Endothelial cell of umbilical vein (primary cell): ENCODE measurements at regions not wholly inside any gene's neighbourhood (a gene's known extent, or its start where the extent isn't known, plus 50 kb on each side); places are given as distances from the start of the nearest gene placed in this dataset.

Experiments
- CTCF ChIP-seq, 2 donors: IDR thresholded peaks; 1 replicate in 1 of 2; 2 replicates in 1 of 2; pipeline ENCODE4 v1.5.1; 2011; ENCODE audit warnings: low read length in 2 of 2, mild to moderate bottlenecking in 2 of 2, moderate library complexity in 2 of 2, control low read depth in 1 of 2, inconsistent platforms in 1 of 2, low read depth in 1 of 2; ENCODE audit not compliant: insufficient read depth in 1 of 2; ENCODE audit errors: extremely low read depth in 1 of 2
- EZH2 ChIP-seq: IDR thresholded peaks from 2 replicates; pipeline ENCODE4 v1.6.1; 2012; ENCODE audit warnings: borderline replicate concordance, low read depth, mild to moderate bottlenecking, moderate library complexity, low read length, inconsistent platforms; ENCODE audit not compliant: severe bottlenecking
- FOS ChIP-seq: IDR thresholded peaks from 2 replicates; pipeline ENCODE4 v1.6.1; 2011; ENCODE audit warnings: mild to moderate bottlenecking, low read length, moderate library complexity, borderline replicate concordance; ENCODE audit not compliant: insufficient read depth
- GATA2 ChIP-seq: IDR thresholded peaks from 2 replicates; pipeline ENCODE4 v1.7.0; 2011; ENCODE audit warnings: low read depth, mild to moderate bottlenecking, moderate library complexity, mixed read lengths, low read length; ENCODE audit not compliant: insufficient read length, insufficient read depth
- JUN ChIP-seq: IDR thresholded peaks from 2 replicates; pipeline ENCODE4 v1.6.1; 2011; ENCODE audit warnings: borderline replicate concordance, low read depth; ENCODE audit not compliant: insufficient read length, insufficient read depth
- MAX ChIP-seq: IDR thresholded peaks from 2 replicates; pipeline ENCODE4 v1.6.1; 2011; ENCODE audit not compliant: insufficient read depth, insufficient read length
- MYC ChIP-seq: IDR thresholded peaks from one replicate; pipeline ENCODE4 v1.6.1; 2011; ENCODE audit warnings: mild to moderate bottlenecking, low read depth, low read length
- POLR2A ChIP-seq: IDR thresholded peaks from 2 replicates; pipeline ENCODE4 v1.6.1; 2012; ENCODE audit warnings: low read depth, mild to moderate bottlenecking, control low read depth, low read length
- POLR2AphosphoS5 ChIP-seq: IDR thresholded peaks from 2 replicates; pipeline ENCODE4 v1.6.1; 2012; ENCODE audit warnings: low read depth, mild to moderate bottlenecking, control low read depth, low read length, moderate library complexity; ENCODE audit not compliant: insufficient read depth

GRCh38 chr2:223475901-223476300, 126.3 kb downstream of the SCG2 start:
- TF ChIP-seq CTCF (IDR thresholded peaks at IDR 0.05; ENCODE audit: extremely low read depth in 1 of 2, insufficient read depth in 1 of 2, low read depth in 1 of 2, low read length in 2 of 2) (no peak), EZH2 (no peak), POLR2AphosphoS5 (no peak), MYC (no peak), JUN (no peak), MAX (no peak), GATA2 (no peak), POLR2A (no peak), FOS (no peak)
